ENCODE measurements at regions not wholly inside any gene's neighbourhood (a gene's known extent, or its start where the extent isn't known, plus 50 kb on each side); places are given as distances from the start of the nearest gene placed in this dataset.

DNA sequence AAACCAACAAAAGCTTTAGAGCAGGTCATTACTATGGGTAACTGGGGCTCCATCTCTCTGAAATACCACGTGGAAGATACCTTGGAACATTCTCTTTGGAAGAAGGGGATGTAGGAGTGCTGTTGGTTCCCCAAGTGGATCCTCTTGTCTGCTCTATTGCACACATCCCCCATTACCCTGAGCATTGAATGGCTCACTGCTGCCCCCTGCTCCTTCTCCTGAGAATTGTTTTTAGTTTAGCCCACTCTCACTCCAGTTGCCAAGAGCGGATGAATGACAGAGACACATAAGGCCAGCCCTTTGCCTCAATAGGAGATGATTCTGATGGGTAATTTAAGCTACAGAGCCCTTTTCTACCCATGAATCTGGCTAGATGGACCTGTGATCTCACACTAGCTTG, 135.6 kb upstream of the SUCLG2 start:
- no peak overlapping the region for H3K4me2 ChIP-seq
- no peaks in the 10 kb centered on the region for H3K27me3 ChIP-seq
- no peak for TF ChIP-seq Cebpa-rat (IDR thresholded peaks at IDR 0.05)
- H3K4me3 ChIP-seq, result no peak overlapping the region
- H3K27ac ChIP-seq, result no peak overlapping the region
- peaks cover 0 to 3% (median 0%) of the 10 kb centered on the region in 11 experiments; a peak in 4 of 22 replicates for H3K9me3 ChIP-seq (replicated peaks in 1 of 11)
- no peaks in the 10 kb centered on the region for H3K36me3 ChIP-seq
- H3K4me1 ChIP-seq, result peaks cover 0 to 4% (median 0%) of the 10 kb centered on the region in 10 experiments; a peak in 2 of 20 replicates
- no peak overlapping the region for H3K9ac ChIP-seq
- no peaks in the 10 kb centered on the region for H4K20me1 ChIP-seq

DNA sequence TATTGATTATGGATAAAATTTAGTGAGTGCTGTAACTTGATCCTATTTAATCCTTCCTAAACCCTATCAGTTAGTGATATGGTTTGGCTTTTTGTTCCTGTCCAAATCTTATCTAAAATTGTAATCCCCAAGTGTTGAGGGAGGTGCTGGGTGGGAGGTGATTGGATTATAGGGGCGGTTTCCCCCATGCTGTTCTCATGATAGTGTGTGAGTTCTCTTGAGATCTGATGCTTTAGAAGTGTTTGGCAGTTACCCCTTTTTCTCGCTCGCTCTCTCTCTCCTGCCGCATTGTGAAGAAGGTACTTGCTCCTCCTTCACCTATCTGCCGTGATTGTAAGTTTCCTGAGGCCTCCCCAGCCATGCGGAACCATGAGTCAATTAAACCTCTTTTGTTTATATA, 134.0 kb upstream of the SUCLG2 start:
- no peaks in the 10 kb centered on the region for H3K27me3 ChIP-seq
- H3K36me3 ChIP-seq, result no peaks in the 10 kb centered on the region
- peaks cover 0 to 7% (median 0%) of the 10 kb centered on the region in 11 experiments; a peak in 4 of 22 replicates for H3K9me3 ChIP-seq (replicated peaks in 1 of 11)
- no peak overlapping the region for H3K4me3 ChIP-seq
- no peaks in the 10 kb centered on the region for H3K4me1 ChIP-seq
- H4K20me1 ChIP-seq, result no peaks in the 10 kb centered on the region
- TF ChIP-seq Cebpa-rat (IDR thresholded peaks at IDR 0.05), result no peak
- no peak overlapping the region for H3K27ac ChIP-seq
- no peak overlapping the region for H3K4me2 ChIP-seq
- no peak overlapping the region for H3K9ac ChIP-seq

DNA sequence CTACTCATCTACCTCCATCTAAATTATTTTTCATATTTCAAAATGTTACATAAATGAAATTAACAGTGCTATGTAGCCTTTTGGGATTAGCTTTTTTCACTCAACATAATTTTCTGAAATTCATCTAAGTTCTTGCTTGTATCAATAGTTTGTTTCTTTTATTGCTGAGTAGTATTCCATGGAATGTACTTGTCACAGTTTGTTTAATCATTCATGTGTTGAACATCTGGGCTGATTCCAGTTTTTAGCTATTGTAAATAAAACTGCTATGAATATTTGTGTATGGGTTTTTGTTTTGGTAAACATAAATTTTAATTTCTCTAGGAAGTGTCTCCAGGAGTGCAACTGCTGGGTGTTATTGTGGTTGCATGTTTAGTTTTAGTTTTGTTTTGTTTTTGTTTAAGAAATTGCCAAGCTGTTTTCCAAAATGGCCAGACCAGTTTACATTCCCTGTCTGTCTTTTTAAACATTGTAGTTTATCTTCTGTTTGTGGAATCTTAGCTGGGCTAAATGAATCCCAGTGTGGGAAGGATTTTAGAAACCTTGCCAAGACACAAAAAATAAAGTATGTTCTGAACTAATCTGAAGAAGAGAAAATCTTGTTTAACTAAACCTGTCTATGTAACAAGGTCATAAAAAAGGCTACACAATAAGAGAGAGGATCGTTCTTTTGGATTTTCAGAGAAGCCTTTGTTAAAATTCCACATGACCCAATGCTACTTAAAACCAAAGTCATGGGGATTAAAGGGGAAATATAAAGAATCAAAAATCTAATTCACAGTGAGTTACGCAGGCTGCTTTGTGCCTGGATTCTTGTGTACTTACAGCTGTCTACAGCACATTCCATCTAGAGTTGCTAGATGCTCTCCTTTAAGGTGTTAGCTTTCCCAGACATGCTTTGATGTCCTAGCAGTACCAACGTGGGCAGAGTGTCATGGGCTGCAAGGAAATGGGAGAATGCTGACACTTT, 129.2 kb upstream of the SUCLG2 start:
- Histone ChIP-seq H3K9me3 (replicated peaks in 1 of 11) (peaks cover 0 to 21% (median 7%) of the 10 kb centered on the region in 11 experiments; a peak in 14 of 22 replicates), H3K36me3 (no peaks in the 10 kb centered on the region), H3K9ac (no peak overlapping the region), H3K27ac (no peak overlapping the region), H3K4me2 (no peak overlapping the region), H3K4me3 (no peak overlapping the region), H4K20me1 (no peaks in the 10 kb centered on the region), H3K27me3 (no peaks in the 10 kb centered on the region), H3K4me1 (no peaks in the 10 kb centered on the region)
- no peak for TF ChIP-seq Cebpa-rat (IDR thresholded peaks at IDR 0.05)

DNA sequence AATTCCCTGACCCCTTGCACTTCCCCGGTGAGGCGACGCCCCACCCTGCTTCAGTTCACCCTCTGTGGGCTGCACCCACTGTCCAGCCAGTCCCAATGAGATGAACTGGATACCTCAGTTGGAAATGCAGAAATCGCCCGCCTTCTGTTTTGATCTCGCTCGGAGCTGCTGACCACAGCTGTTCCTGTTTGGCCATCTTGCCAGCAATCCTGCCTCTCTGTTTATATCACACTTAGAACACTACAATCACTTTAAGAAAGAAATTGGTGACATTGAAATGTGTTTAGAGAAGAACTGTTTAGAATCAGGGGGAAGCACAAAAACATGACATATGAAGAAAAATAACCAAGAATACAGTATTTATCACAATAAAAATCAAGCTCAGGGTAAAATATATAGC, 127.5 kb upstream of the SUCLG2 start:
- H3K4me2 ChIP-seq, result no peak overlapping the region
- H3K27me3 ChIP-seq, result no peaks in the 10 kb centered on the region
- TF ChIP-seq Cebpa-rat (IDR thresholded peaks at IDR 0.05), result no peak
- H3K27ac ChIP-seq, result no peak overlapping the region
- H4K20me1 ChIP-seq, result no peaks in the 10 kb centered on the region
- H3K9me3 ChIP-seq (replicated peaks in 1 of 11), result peaks cover 4 to 25% (median 11%) of the 10 kb centered on the region in 11 experiments; a peak in 17 of 22 replicates
- no peaks in the 10 kb centered on the region for H3K4me1 ChIP-seq
- no peaks in the 10 kb centered on the region for H3K36me3 ChIP-seq
- no peak overlapping the region for H3K4me3 ChIP-seq
- H3K9ac ChIP-seq, result no peak overlapping the region

DNA sequence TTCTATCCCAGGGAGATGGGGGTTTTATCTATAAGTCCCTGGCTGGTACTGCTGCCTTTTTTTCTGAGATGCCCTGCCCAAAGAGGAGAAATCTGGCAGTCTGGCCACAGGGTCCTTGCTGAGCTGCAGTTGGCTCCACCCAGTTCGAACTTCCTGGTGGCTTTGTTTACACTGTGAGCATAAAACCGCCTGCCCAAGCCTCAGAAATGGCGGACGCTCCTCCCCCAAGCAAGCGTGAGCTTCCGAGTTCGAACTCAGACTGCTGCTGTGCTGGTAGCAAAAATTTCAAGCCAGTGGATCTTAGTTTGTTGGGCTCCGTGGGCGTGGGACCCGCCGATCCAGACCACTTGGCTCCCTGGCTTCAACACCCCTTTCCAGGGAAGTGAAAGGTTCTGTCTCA, 126.8 kb upstream of the SUCLG2 start:
- Histone ChIP-seq H4K20me1 (no peaks in the 10 kb centered on the region), H3K27me3 (no peaks in the 10 kb centered on the region), H3K9me3 (replicated peaks in 1 of 11) (peaks cover 7 to 30% (median 14%) of the 10 kb centered on the region in 11 experiments; a peak in 17 of 22 replicates), H3K4me3 (no peak overlapping the region), H3K36me3 (no peaks in the 10 kb centered on the region), H3K9ac (no peak overlapping the region), H3K27ac (no peak overlapping the region), H3K4me1 (no peaks in the 10 kb centered on the region), H3K4me2 (no peak overlapping the region)
- no peak for TF ChIP-seq Cebpa-rat (IDR thresholded peaks at IDR 0.05)

DNA sequence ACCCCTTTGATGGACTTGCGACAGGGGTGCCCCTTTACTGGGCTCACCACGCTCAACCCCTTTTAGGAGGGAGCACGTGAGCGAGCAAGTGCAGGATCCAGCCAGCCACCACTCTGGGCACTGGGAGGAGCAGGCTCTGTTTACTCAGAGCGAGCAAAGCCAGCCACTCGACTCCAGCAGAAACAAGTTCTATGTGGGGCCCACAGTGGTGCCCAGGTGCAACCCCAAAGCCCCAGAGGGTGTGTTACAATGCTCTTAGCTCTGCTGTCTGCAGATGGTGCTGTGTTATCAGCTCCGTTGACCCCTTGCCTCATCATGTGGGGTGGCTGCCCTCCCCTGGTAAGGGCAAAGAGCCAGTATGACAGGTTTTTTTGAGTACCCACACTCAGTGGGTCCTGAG, 120.3 kb upstream of the SUCLG2 start:
- H3K9me3 ChIP-seq (replicated peaks in 1 of 11), result peaks cover 0 to 16% (median 8%) of the 10 kb centered on the region in 11 experiments; a peak in 13 of 22 replicates
- no peak overlapping the region for H3K27ac ChIP-seq
- H3K4me3 ChIP-seq, result no peak overlapping the region
- H3K36me3 ChIP-seq, result no peaks in the 10 kb centered on the region
- no peaks in the 10 kb centered on the region for H4K20me1 ChIP-seq
- TF ChIP-seq Cebpa-rat (IDR thresholded peaks at IDR 0.05), result no peak
- H3K4me1 ChIP-seq, result no peaks in the 10 kb centered on the region
- no peaks in the 10 kb centered on the region for H3K27me3 ChIP-seq
- no peak overlapping the region for H3K4me2 ChIP-seq
- no peak overlapping the region for H3K9ac ChIP-seq

DNA sequence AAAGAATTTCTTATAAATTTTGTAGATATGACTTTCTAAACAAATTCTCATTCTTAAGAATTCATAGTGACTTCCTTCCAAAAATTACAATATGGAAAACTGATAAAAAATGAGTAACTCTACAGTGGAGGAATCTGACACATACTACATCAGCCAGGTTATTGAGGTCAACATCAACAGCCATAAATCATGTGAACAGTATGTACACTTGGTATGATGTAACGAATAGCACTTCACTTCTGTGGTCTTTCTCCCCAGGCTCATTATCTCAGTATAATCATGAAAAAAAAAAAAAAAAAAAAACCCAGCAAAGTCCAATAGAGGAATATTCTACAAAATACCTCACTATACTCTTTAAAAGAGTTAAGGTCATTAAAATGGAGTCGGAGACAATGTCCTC, 111.2 kb upstream of the SUCLG2 start:
- no peaks in the 10 kb centered on the region for H4K20me1 ChIP-seq
- no peaks in the 10 kb centered on the region for H3K27me3 ChIP-seq
- H3K4me3 ChIP-seq, result no peak overlapping the region
- no peak overlapping the region for H3K4me2 ChIP-seq
- no peaks in the 10 kb centered on the region for H3K4me1 ChIP-seq
- no peaks in the 10 kb centered on the region for H3K36me3 ChIP-seq
- no peak overlapping the region for H3K27ac ChIP-seq
- TF ChIP-seq Cebpa-rat (IDR thresholded peaks at IDR 0.05), result no peak
- H3K9ac ChIP-seq, result no peak overlapping the region
- peaks cover 4 to 30% (median 22%) of the 10 kb centered on the region in 11 experiments; a peak in 18 of 22 replicates for H3K9me3 ChIP-seq (replicated peaks in 1 of 11)

DNA sequence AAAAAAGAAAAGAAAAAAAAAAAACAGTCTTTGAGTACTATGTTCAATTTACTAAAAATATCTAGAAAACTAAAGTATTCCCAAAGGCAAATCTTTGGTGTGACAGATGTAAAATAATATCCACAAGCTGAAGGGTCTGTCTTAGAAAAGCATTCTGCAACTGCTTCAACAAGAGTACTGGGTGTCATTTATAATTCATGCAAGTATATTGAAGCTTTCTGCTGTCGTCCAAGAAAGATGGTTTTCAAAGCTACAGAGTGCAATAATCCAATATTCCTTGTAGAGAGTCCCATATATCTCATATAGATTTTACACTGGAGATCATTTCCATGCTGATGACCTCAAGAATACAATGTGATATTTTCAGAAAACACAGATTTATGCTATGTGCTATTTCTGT, 90.9 kb upstream of the SUCLG2 start:
- no peaks in the 10 kb centered on the region for H4K20me1 ChIP-seq
- no peaks in the 10 kb centered on the region for H3K36me3 ChIP-seq
- no peak overlapping the region for H3K4me3 ChIP-seq
- TF ChIP-seq Cebpa-rat (IDR thresholded peaks at IDR 0.05), result no peak
- H3K27ac ChIP-seq, result no peak overlapping the region
- H3K27me3 ChIP-seq, result no peaks in the 10 kb centered on the region
- no peak overlapping the region for H3K9ac ChIP-seq
- no peaks in the 10 kb centered on the region; a peak in 1 of 20 replicates for H3K4me1 ChIP-seq
- H3K9me3 ChIP-seq (replicated peaks in 1 of 11), result no peaks in the 10 kb centered on the region
- no peak overlapping the region for H3K4me2 ChIP-seq

DNA sequence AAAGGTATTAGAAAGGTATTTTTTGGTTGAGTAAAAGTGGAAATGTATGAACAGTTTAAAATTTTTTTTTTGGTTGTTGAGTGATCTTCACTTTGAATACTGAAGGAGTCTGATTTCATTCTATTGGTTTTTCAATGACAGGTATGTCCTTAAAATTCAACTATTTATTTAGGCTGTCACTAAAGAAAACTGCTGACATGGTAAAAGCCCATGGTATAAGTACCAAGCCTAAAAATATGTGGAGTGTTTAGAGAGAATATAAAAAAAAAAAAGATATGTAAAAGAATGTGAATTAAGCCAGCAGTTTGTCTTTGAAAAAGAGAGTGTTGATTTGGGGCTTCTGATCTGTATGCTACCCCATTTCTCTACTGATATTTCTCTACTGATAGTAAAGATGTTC, 90.3 kb upstream of the SUCLG2 start:
- no peaks in the 10 kb centered on the region for H4K20me1 ChIP-seq
- H3K9me3 ChIP-seq (replicated peaks in 1 of 11), result no peaks in the 10 kb centered on the region
- H3K9ac ChIP-seq, result no peak overlapping the region
- H3K36me3 ChIP-seq, result no peaks in the 10 kb centered on the region
- no peaks in the 10 kb centered on the region for H3K4me1 ChIP-seq
- no peak for TF ChIP-seq Cebpa-rat (IDR thresholded peaks at IDR 0.05)
- H3K27ac ChIP-seq, result no peak overlapping the region
- H3K27me3 ChIP-seq, result no peaks in the 10 kb centered on the region
- no peak overlapping the region for H3K4me3 ChIP-seq
- no peak overlapping the region for H3K4me2 ChIP-seq

DNA sequence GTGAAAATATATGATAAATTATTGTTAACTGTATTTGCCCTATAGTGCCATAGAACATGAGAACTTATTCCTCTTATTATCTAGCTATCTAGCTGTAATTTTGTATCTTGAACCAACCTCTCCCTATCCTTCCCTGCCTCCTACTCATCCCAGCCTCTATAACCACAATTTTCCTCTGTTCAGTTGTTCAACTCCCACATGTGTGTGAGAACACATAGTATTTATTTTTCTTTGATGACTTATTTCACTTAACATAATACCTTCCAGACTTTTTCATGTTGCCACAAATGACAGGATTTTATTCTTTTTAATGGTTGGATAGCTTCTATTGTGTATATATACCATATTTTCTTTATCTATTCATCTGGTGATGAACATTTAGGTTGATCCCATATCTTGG, 85.4 kb upstream of the SUCLG2 start:
- Histone ChIP-seq H3K27me3 (no peaks in the 10 kb centered on the region), H3K36me3 (no peaks in the 10 kb centered on the region), H3K9me3 (replicated peaks in 1 of 11) (peaks cover 0 to 5% (median 0%) of the 10 kb centered on the region in 11 experiments; a peak in 2 of 22 replicates), H4K20me1 (no peaks in the 10 kb centered on the region), H3K27ac (no peak overlapping the region), H3K4me1 (no peaks in the 10 kb centered on the region), H3K4me2 (no peak overlapping the region), H3K4me3 (no peak overlapping the region), H3K9ac (no peak overlapping the region)
- no peak for TF ChIP-seq Cebpa-rat (IDR thresholded peaks at IDR 0.05)
